Activated naive CD8-positive, alpha-beta T cell treated with anti-CD3 and anti-CD28 coated beads, Interleukin-2, amount 50 U/mL, for 16 hours (primary cell): ENCODE measurements at regions not wholly inside any gene's neighbourhood (a gene's known extent, or its start where the extent isn't known, plus 50 kb on each side); places are given as distances from the start of the nearest gene placed in this dataset.
A peak's percentile ranks its signal among the peaks of the same experiment; 100 is the strongest.
"Not testable (repeated sequence)": the region's sequence is repeated elsewhere in the genome, so short reads cannot be mapped to it uniquely, and the experiment has no call there.

Source experiments
- DNase-seq: peaks from one replicate; pipeline ENCODE4 v3.0.0-alpha.2; 2020; ENCODE audit warnings: low read depth, low spot score

DNA sequence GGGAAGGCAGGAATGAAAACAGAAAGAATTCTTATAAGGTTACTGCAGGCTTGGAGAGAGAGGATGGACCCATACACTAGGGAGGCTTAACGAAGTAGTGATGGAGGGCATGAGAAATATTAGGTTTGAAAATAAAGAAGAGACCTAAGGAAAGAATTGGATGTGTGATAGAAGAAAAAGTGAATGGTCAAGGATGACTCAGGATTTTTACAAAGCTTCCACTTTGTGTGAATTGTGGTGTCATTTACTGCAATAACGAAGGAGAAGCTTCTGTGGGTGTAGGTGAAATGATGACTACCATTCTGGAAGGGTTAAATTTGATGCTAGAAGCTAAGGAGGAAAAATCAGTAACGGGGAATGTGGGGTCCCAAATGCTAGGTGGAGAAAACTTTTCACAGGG, 191.2 kb downstream of the UTRN start:
- no peak for DNase-seq

DNA sequence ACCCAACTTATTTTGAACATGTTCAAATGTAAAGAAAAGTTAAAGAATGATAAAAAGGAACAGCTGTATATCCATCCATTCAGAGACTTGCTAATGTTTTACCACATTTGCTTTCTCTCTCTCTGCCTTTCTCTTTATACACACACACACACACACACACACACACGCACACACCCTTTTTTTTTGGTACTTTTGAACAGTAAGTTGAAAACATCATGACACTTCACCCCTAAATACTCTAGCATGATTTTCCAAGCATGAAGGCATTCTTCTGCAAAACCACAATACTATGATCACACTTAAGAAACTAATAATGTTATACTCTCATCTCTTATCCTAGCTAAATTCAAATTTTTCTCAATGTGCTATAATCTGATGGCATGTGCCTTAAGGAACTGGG, 192.3 kb downstream of the UTRN start:
- no peak for DNase-seq

DNA sequence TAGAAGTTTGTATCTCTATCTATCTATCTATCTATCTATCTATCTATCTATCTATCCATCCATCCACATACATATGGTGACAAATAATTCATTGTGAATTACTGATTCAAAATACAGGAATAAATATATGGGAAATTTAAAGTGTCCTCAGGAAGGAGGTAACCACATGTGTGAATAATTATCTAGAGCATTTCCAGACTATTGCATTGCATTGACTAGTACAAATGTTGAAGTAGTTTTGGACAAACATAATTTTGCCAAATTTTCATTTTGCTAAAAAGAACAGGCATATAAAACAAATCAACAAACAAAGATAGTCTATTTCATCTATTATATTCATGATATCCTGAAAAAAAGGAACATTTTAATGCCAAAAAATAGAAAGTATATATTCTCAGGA, 192.7 kb downstream of the UTRN start:
- DNase-seq: no peak

DNA sequence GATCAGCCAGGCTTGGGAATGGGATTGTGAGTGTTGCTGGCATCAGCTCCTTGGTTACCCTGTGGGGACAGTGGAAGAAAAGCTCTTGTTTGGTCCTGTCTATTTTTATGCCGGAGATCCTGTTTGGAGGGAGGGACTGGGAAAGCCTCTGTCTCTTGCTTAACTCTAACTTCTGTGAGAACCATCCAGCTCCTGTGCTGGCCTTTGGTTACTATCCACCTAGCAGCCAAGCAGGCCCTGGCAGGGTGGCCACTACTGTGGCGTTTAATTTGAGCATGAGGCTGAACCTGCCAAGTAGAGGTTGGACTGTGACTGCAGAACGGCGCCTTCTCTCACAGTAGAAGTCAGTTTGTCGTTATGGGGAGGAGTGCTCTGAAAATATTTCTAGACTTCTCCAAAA, 193.3 kb downstream of the UTRN start:
- no peak for DNase-seq

DNA sequence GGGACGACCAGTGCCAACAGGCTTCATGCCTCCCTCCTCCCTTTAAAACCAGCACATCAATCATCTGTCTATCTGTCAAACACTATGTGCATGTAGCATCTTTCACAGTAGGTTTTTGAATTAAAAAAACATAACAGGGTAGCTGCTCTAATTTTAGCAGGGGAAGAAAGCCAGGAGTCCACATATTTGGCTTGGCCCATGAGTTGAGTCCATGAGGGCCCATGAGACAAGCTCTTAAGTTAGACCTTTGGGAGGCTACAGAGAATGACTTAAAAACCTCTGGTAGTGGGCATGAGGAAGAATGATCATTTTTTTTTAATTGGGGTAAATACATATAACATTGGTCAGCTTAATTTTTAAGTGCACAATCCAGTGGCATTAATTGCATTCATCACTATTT, 194.9 kb downstream of the UTRN start:
- no peak for DNase-seq

DNA sequence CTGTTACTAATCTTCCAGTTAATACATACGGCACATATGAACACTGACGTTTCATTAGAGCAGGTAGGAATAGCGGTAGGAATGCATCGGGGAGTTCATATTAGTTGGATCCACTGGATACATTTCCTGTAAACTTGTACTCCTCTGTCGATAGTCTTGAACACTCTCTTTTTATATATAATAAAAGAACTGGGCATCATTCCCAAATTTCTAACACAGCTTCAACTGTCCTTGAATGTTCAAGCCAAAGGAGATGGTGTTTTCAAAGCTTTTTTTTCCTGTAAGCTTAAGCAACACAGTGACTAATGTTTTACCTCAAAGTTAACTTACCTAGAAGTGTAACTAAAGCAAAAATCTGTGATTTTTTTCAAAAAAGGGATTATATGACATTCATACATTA, 195.3 kb downstream of the UTRN start:
- no peak for DNase-seq

DNA sequence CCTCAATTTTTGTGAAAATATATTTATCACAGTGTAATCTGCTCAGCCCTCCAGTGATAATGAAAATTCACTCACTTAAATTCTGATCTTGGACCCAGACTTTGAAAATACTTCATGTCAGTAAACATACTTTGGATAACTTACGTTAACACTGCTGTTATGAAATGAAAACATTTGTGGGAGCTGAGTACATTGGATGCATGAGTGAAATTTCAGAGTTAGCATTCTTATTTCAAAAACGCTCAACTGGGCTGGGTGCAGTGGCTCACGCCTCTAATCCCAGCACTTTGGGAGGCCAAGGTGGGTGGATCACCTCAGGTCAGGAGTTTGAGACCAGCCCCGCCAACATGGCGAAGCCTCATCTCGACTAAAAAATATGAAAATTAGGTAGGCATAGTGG, 196.4 kb downstream of the UTRN start:
- no peak for DNase-seq

DNA sequence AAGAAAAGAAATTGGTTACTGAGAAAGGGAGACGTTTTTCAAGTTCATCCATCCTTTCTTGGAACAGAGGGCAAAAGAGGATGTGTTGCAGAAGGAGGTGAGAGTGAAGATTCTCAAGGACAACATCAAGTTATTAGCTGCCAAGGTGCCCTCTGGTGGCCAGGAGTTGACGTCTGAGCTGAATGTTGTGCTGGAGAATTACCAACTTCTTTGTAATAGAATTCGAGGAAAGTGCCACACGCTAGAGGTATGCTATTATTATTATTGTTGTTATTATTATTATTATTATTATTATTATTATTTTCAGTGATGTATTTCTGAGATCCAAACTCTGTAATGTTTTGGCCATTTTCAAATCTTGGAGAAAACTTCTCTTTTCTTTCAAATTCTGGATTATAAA, 197.0 kb downstream of the UTRN start:
- DNase-seq: peak; percentile 41

DNA sequence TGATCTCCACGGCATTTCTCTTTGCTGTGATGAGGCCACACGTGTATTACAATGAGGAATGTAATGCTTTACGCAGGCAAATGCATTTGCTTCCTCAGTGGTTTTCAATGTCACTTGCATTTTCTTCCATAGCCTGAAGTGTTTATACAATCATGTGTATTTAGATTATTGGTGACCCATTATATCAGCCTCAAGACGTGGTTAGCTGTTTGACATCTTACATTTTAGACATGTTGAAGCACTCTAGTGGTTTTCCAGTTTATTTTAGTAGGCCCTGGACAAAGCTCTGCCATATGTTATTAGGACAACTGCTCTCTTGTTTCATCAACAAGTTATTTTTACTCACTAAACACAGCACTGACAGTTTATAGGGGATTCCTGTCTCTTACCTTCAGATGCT, 200.4 kb downstream of the UTRN start:
- no peak for DNase-seq

DNA sequence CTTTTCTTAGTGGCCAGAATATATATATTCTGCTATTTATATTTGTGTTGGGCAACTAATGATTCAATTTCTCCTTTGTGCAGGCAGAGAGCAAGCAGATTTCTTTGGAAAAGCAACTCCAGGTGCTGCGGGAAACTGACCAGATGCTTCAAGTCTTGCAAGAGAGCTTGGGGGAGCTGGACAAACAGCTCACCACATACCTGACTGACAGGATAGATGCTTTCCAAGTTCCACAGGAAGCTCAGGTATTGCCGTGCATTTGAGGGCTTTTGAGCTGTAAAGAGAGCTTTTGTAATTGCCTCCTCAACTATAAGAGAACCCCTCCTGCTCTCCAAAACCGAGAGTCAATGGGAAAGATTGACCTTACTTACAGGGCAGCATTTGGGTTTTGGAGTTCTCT, 203.5 kb downstream of the UTRN start:
- DNase-seq: no peak

DNA sequence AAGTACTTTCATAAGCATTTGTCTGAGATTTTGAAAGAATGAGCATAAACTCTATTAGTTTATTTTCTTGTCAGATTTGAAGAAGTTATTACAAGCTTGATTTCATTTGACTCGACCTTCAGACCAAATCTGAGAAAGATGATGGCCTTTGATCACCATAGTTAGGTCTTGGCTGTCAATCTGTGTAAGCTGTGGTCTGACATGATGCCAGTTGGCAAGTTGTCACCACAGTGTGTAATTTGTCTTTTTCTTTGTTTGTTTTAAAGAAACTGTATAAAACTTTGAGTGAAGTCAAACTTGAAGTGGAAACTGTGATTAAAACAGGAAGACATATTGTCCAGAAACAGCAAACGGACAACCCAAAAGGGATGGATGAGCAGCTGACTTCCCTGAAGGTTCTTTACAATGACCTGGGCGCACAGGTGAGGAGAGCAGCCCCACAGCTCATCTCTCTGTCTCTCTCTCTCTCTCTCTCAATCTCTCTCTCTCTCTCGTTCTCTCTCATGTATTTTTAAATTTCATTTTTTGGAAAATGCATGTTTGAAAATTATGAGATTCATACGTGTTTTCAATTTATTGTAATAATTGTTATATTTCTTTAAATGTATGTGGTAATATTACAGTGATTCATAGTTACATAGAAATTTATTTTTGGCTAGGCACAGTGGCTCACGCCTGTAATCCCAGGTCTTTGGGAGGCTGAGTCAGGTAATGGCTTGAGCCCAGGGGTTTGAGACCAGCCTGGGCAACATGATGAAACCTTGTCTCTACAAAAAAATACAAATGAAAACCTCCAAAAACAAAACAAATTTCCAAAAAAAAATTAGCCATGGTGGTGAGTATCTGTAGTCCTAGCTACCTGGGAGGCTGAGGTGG, 208.1 kb downstream of the UTRN start:
- no peak for DNase-seq

DNA sequence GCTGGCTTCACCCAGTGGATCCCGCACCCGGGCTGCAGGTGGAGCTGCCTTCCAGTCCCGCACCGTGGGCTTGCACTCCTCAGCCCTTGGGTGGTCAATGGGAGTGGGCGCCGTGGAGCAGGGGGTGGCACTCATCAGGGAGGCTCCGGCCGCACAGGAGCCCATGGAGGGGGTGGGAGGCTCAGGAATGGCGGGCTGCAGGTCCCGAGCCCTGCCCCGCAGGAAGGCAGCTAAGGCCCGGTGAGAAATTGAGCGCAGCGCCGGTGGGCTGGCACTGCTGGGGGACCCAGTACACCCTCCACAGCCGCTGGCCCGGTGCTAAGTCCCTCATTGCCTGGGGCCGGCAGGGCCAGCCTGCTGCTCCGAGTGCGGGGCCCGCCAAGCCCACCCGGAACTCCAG, 209.9 kb downstream of the UTRN start:
- DNase-seq: not testable (repeated sequence)

DNA sequence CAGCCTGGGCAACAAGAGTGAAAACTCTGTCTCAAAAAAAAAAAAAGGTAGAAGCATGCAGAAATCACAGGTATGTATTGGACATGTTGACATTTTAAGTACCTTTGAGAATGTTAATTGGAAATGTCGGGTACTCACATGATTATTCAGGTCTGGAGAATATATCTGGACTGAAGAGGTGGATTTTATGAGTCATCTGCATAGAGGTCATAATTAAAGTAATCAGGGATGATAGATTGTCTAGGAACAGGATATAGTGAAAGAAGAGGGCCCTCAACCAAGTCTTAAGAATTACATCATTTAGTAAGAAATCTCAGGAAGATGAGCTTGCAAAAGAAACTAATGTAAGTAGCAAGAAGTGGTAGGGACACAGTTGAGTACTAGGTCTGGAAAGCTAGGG, 212.5 kb downstream of the UTRN start:
- no peak for DNase-seq

DNA sequence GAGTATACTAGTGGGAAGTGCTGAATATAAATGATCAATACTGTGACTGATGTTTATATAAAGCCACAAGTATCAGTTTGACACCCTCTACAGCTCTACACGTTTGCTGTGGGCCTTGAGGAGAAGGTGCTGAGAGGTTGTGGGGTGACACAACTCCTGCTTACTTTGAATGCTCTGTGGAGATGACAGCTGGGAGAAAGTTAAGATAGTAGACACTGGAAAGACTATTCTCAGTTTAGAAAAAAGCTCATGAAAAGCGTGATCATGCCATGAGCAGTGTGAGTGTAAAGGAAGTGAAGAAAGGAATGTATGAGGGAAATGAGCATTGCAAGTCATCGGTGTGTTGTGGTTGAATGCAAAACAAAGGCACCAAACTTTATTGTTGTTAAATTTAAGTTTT, 215.8 kb downstream of the UTRN start:
- no peak for DNase-seq

DNA sequence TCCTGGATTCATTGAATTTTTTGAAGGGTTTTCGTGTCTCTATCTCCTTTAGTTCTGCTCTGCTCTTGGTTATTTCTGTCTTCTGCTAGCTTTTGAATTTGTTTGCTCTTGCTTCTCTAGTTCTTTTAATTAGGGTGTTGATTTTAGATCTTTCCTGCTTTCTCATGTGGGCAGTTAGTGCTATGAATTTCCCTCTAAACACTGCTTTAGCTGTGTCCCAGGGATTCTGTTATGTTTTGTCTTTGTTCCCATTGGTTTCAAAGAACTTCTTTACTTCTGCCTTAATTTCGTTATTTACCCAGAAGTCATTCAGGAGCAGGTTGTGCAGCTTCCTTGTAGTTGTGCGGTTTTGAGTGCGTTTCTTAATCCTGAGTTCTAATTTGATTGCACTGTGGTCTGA, 220.1 kb downstream of the UTRN start:
- DNase-seq: not testable (repeated sequence)

DNA sequence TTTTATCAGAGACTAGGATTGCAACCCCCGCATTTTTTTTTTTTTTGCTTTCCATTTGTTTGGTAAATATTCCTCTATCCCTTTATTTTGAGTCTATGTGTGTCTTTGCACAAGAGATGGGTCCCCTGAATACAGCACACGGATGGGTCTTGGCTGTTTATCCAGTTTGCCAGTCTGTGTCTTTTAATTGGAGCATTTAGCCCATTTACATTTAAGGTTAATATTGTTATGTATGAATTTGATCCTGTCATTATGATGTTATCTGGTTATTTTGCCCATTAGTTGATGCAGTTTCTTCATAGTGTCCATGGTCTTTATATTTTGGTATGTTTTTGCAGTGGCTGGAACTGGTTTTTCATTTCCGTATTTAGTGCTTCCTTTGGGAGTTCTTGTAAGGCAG, 220.9 kb downstream of the UTRN start:
- not testable (repeated sequence) for DNase-seq

DNA sequence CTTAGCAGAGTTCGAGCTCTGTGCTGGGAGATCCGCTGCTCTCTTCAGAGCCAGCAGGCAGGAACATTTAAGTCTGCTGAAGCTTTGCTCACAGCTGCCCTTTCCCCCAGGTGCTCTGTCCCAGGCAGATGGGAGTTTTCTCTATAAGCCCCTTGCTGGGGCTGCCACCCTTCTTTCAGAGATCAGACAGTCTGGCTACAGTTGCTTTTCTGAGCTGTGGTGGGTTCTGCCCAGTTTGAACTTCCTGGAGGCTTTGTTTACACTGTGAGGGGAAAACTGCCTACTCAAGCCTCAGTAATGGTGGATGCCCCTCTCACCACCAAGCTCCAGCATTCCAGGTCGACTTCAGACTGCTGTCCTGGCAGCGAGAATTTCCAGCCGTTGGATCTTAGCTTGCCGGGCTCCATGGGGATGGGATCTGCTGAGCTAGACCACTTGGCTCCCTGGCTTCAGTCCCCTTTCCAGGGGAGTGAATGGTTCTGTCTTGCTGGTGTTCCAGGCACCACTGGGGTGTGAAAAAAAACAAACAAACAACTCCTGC, 222.7 kb downstream of the UTRN start:
- DNase-seq: not testable (repeated sequence)

DNA sequence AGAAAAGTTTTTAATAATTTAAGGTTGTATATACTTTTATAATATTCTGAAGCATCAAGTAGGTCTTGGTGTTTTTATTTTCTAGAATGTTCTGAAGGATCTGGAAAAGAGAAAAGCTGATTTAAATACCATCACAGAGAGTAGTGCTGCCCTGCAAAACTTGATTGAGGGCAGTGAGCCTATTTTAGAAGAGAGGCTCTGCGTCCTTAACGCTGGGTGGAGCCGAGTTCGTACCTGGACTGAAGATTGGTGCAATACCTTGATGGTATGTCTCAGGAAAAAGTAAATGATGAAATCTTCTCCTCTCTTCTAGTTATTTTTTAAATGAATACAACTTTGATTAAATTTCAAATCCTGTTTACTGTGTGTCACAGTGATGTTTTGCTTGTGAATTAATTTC, 225.7 kb downstream of the UTRN start:
- DNase-seq: no peak

DNA sequence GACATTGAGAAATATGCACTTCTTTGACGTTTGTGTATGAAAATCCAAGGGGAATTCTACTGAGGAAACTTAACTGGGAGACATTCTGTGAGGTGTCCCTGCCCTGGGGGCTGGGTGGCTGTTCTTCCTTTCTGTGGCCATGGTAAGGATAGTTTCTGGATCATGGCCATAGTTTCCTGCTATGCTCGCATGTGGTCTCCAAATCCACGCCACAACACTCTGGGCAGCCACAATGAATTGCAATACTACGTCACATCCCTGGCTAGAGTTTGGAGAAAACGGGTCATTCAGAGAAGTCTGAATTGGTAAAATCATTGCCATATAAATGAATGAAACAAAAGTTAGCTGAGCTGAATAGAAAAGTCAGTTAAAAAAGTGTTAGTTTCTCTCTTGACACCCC, 230.6 kb downstream of the UTRN start:
- DNase-seq: no peak

DNA sequence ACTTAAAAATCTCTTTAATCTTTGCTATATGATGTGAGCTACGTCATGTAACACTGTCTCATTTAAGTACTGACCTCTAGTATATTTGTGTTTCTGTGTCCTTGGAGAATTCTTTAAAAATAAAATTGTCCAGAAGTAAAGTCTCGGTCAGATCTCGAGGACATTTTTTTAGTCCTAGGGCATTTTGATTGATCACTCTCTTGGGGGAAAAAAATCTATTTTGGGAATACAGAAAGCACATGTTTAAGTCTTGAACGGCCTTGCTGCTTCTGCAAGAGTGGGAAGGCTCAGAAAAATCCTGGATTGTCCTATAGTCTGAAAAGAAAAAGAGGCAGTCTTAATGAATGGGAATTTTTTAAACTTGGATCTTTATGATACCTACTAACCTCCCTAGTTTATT, 234.3 kb downstream of the UTRN start:
- DNase-seq: no peak

DNA sequence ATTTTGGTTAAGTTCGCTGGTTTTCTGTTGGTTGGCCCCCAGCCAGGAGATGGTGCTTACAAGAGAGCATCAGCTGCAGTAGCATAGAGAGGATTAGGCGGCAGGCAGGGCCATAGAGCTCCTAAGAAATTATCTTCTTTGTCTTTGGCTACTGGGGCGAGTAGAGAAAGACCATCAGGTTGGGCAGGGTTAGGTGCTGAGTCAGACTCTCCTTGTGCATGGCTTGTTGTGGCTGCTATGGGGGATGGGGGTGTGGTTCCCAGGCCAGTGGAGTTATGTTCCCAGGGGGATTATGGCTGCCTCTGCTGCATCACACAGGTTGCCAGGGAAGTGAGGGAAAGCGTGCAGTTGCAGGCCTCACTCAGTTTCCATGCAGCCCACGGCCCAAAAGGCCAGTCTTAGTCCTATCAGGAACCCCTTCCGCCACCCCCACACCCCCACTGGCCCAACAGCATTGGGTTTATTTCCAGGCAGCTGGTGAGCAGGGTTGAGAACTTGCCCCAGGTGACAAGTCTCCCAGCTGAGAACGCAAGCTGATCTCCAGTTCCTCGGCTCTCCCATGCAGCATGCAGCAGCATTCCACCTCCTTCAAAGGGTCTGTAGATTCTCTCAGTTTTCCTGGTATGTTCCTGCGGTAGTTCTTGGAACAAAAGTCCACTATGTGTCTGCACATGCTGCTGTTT, 243.7 kb downstream of the UTRN start:
- DNase-seq: no peak

DNA sequence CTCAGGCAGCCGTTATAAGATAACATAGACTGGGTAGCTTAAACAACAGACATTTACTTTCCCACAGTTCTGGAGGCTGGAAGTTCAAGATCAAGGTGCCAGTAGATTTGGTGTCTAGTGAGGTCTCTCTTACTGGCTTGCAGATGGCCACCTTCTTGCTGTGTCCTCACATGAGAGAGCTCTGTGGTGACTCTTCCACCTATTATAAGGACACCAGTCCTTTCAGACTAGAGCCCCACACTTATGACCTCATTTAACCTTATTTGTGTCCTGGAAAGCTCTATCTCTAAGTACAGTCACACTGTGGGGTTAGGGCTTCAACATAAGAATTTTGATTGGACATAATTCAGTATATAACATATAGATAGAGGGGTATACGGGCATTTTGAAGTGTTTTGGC, 245.0 kb downstream of the UTRN start:
- no peak for DNase-seq

DNA sequence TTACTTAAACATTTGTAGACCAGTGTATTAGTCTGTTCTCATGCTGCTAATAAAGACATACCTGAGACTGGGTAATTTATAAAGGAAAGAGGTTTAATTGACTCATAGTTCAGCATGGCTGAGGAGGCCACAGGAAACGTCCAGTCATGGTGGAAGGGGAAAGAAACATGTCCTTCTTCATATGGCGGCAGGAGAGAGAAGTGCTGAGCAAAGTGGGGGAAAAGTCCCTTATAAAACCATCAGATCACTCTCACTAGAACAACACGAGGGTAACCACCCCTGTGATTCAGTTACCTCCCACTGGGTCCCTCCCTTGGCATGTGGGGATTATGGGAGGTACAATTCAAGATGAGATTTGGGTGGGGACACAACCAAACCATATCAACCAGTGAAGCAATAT, 247.1 kb downstream of the UTRN start:
- not testable (repeated sequence) for DNase-seq
